ENCODE measurements at regions not wholly inside any gene's neighbourhood (a gene's known extent, or its start where the extent isn't known, plus 50 kb on each side); places are given as distances from the start of the nearest gene placed in this dataset.

DNA sequence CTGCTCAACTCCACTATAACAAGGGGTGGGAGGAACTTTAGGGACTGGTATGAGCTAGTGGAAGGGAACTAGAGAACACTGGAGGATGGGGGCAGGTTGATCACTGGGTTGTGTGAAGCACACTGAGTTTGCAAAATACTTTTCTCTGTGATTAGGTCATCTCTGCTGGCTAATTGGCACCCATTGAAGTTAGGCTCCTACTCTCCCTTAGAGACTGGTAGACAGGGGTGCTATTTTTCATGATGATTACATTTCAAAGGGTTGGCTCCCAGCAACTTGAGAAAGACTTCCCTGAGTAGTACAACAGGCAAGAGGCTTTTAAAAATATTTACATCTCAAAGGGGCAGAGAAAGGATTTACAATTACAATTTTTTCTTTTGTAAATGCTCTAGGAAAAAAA, 50.4 kb upstream of the MTAP start:
- no peak for DNase-seq (ENCODE audit: low read depth in 2 of 2, low spot score in 1 of 2)
